ENCODE measurements at regions not wholly inside any gene's neighbourhood (a gene's known extent, or its start where the extent isn't known, plus 50 kb on each side); places are given as distances from the start of the nearest gene placed in this dataset.

DNA sequence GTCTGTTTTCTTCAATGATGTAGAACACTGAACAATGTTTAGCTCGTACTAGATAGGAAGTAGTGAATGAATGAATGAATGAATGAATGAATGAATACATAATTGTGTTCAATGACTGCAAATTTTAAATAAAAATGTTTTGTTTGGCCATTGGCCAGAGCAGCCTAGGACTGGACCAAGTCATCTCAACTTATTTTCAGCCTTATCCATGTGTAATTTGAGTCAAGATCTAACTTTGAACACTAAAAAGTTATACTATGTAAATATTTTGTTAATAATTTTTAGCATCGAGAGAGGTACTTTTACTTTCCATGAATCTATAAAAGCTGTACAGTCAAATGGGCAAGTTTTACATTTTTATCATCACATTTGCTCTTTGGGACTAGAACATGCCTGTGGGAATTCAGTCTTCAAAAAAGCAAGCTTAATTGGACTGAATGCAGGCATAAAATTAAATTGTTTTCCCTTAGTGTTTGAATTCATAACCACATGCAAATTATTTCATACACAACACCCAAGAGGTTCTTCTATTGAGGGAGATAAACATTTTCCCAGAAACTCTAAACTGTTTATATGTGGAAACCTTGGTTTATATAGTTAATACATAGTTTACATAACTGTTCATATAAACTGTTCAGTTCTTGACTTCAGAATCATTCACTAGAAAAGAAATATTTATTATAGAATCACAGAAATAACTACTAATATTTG is 222.1 kb upstream of the ANO3 start:
- Mint-ChIP-seq H3K27ac (no peak overlapping the region), H3K9me3 (ENCODE audit: insufficient read depth) (peaks cover 4% of the 10 kb centered on the region), H3K4me1 (ENCODE audit: low read depth) (no peaks in the 10 kb centered on the region), H3K36me3 (ENCODE audit: low read depth) (no peaks in the 10 kb centered on the region), H3K4me3 (no peak overlapping the region), H3K27me3 (ENCODE audit: low read depth) (no peaks in the 10 kb centered on the region)
- ChIA-PET POLR2A (no interaction called here), CTCF (no interaction called here)
- no peak for DNase-seq
- no peak for ATAC-seq

DNA sequence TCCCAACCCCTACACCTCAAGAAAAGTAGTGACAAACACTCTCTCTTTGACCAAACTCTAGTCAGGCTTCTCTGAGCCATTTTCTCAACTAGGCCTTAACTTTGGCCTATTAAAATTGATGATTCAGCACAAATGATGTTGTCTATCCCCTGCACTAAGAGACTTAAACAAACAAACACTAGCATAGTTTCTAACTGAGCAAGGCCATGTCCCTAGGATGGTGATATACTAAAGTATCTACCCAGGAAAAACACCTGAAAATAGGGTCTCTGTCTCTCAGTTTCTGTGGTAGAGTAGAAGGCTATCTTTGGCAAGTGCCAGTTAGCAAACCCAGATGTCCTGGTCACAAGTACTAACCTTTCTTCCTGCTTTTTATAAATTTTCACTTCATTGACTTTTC is 219.7 kb upstream of the ANO3 start:
- CTCF ChIA-PET, result no interaction called here
- no peaks in the 10 kb centered on the region for H3K27me3 Mint-ChIP-seq (ENCODE audit: low read depth)
- H3K4me1 Mint-ChIP-seq (ENCODE audit: low read depth), result no peaks in the 10 kb centered on the region
- ATAC-seq (no peak), DNase-seq (no peak)
- H3K4me3 Mint-ChIP-seq, result no peak overlapping the region
- POLR2A ChIA-PET, result no interaction called here
- H3K27ac Mint-ChIP-seq, result no peak overlapping the region
- H3K9me3 Mint-ChIP-seq (ENCODE audit: insufficient read depth), result peaks cover 4% of the 10 kb centered on the region
- no peaks in the 10 kb centered on the region for H3K36me3 Mint-ChIP-seq (ENCODE audit: low read depth)

DNA sequence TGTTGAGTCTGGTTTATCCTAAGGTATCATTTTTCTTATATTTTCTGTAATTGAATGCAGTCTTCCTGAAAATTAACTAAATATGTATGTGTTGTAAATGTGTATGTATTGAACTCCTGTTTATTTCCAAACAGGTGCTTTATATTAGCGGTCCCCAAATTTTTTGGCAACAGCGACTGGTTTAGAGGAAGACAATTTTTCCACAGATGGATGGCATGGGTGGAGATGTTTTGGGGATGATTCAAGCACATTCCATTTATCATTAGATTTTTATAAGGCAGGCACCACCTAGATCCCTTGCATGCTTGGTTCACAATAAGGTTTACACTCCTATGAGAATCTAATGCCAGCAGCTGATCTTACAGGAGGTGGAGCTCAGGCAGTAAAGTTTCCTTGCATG is 210.5 kb upstream of the ANO3 start:
- Mint-ChIP-seq H3K9me3 (ENCODE audit: insufficient read depth) (peaks cover 4% of the 10 kb centered on the region), H3K27me3 (ENCODE audit: low read depth) (no peaks in the 10 kb centered on the region), H3K27ac (no peak overlapping the region), H3K4me3 (no peak overlapping the region), H3K36me3 (ENCODE audit: low read depth) (no peaks in the 10 kb centered on the region), H3K4me1 (ENCODE audit: low read depth) (no peaks in the 10 kb centered on the region)
- ChIA-PET CTCF (no interaction called here), POLR2A (no interaction called here)
- DNase-seq (no peak), ATAC-seq (no peak)

DNA sequence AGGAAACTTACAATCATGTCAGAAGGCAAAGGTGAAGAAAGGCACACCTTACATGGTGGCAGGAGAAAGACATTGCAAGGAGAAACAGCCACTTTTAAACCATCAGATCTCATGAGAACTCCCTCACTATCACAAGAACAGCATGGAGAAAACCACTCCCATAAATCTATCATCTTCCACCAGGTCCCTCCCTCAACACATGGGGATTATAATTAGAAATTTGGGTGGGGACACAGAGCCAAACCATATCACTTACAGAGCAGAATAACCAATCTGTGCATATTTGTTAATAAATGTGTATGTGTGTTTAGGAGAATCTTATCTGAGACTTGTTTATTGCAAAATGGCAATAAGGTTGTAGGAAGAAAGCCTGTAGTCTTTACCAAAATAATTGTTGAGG is 205.2 kb upstream of the ANO3 start:
- Mint-ChIP-seq H3K36me3 (ENCODE audit: low read depth) (no peaks in the 10 kb centered on the region), H3K4me1 (ENCODE audit: low read depth) (no peaks in the 10 kb centered on the region), H3K9me3 (ENCODE audit: insufficient read depth) (peaks cover 4% of the 10 kb centered on the region), H3K4me3 (no peak overlapping the region), H3K27me3 (ENCODE audit: low read depth) (no peaks in the 10 kb centered on the region), H3K27ac (no peak overlapping the region)
- CTCF ChIA-PET, result no interaction called here
- ATAC-seq (no peak), DNase-seq (no peak)
- POLR2A ChIA-PET, result no interaction called here

DNA sequence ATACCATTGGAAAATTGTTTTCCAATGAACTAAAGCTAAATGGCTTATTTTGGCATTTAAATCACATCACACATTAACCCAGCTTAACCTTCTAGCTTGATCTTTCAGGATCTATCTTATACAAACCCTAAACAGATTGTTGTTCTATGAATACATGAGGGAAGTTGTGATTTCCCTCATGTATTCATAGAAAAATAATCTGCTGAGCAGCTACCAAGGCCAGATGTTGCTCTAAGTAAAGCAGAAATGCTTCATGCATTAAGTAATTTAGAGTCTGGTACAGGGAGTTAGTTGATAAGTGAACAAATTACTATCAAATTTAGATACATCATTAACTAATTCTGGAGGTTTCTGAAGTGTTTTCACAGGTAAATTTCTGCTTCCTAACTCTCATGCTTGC is 204.6 kb upstream of the ANO3 start:
- Mint-ChIP-seq H3K27ac (no peak overlapping the region), H3K4me3 (no peak overlapping the region), H3K36me3 (ENCODE audit: low read depth) (no peaks in the 10 kb centered on the region), H3K4me1 (ENCODE audit: low read depth) (no peaks in the 10 kb centered on the region), H3K27me3 (ENCODE audit: low read depth) (no peaks in the 10 kb centered on the region), H3K9me3 (ENCODE audit: insufficient read depth) (peaks cover 4% of the 10 kb centered on the region)
- CTCF ChIA-PET, result no interaction called here
- no peak for DNase-seq
- ATAC-seq, result no peak
- POLR2A ChIA-PET, result no interaction called here

DNA sequence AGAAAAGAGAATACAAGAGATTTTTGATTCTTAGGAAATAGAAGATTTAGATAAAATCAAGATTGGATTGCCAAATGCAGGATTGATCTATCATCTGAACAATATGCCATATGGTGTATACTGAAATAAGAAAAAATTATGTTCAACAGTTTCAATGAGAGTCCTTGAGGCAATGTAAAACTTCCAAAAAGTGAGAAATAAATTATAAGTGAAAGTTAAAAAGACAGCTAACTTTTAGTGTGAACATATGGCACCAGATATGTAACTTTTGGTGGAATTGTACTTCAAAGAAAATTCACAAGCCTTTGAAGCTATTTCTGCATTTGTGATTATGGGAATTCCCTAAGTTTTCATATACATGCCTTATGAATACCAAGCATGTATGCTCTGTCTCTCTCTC is 200.5 kb upstream of the ANO3 start:
- POLR2A ChIA-PET, result no interaction called here
- no peaks in the 10 kb centered on the region for H3K36me3 Mint-ChIP-seq (ENCODE audit: low read depth)
- H3K4me3 Mint-ChIP-seq, result no peak overlapping the region
- no peaks in the 10 kb centered on the region for H3K27me3 Mint-ChIP-seq (ENCODE audit: low read depth)
- DNase-seq (no peak), ATAC-seq (no peak)
- no peaks in the 10 kb centered on the region for H3K4me1 Mint-ChIP-seq (ENCODE audit: low read depth)
- no peak overlapping the region for H3K27ac Mint-ChIP-seq
- H3K9me3 Mint-ChIP-seq (ENCODE audit: insufficient read depth), result no peaks in the 10 kb centered on the region
- CTCF ChIA-PET, result no interaction called here

DNA sequence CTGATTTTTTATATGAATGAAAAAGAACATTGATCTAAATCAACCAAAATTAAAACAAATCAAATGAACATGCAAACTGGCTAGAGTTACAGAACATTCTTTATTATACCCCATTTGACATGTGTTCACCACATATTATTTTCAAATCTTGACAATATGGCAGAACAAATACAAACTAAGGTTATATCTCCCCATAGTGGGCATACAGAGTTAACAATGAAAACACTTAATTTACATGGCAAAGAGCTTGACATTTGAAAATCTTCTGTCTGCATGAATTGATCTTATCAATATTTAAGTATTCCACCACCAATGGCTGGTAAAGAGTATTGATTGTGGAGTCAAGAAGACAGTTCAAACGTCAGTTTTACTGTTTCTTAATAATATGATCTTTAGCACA is 197.9 kb upstream of the ANO3 start:
- DNase-seq (no peak), ATAC-seq (no peak)
- Mint-ChIP-seq H3K36me3 (ENCODE audit: low read depth) (no peaks in the 10 kb centered on the region), H3K27me3 (ENCODE audit: low read depth) (no peaks in the 10 kb centered on the region), H3K27ac (no peak overlapping the region), H3K4me1 (ENCODE audit: low read depth) (no peaks in the 10 kb centered on the region), H3K9me3 (ENCODE audit: insufficient read depth) (peaks cover 3% of the 10 kb centered on the region), H3K4me3 (no peak overlapping the region)
- ChIA-PET POLR2A (no interaction called here), CTCF (no interaction called here)

DNA sequence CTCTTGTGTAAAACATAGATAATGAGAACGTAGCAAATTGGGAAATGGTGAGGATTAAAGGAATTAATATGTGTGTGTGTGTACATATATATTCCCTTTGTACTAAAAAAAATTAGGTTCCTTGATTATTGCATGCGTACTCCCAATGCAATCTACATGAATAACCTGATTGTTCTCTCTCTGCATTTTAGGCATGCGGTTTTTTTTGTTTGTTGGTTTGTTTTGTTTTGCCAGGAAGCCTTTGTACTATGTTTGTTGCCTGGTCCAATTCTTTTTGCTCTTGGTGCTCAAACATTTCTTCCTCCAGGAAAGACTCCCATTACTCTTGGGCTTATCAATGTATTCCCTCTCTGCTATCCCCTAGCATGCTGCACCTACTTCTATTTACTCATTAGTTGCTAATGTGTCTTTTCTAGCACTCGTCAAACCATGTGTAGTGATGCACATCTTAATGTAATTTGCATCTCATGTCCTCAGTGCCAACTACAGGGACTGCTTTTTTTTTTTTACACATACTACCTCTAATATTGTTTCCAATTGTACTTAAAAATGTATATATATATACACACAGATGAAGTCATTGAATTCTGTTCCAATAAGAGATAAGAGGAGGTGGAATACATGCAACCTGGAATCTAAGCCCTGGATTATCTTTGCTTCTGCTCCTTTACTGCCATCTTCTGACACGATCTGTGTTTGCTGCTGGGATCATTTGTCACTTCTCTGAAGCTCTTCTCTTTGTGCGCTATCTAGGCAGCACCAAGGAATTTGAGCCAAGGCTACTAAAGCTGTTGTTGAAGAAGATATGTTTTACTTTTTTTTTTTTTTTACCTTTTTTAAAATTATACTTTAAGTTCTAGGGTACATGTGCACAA is 197.2 kb upstream of the ANO3 start:
- Mint-ChIP-seq H3K4me1 (ENCODE audit: low read depth) (no peaks in the 10 kb centered on the region), H3K27me3 (ENCODE audit: low read depth) (no peaks in the 10 kb centered on the region), H3K27ac (no peak overlapping the region), H3K9me3 (ENCODE audit: insufficient read depth) (peaks cover 3% of the 10 kb centered on the region), H3K4me3 (no peak overlapping the region), H3K36me3 (ENCODE audit: low read depth) (no peaks in the 10 kb centered on the region)
- CTCF ChIA-PET, result no interaction called here
- POLR2A ChIA-PET, result no interaction called here
- no peak for DNase-seq
- ATAC-seq, result no peak

DNA sequence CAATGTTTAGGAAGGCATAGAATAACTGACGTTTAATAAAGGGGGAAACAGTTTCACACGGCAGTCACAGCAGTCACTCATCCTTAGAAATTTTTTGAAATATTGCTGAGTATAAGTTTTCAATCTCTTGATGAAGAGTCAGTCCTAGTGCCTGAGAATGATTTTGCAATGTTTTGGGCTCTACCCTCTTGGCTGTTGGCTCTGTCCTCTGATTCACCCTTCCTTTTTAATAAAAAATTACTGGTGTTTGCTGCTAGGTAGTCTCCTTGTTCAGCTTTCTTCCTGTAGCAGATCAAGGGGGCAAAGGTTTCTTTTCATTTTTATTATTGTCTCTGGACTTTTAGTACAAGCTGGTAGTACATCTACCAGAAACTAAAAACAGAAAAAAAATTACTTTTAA is 194.3 kb upstream of the ANO3 start:
- ATAC-seq (no peak), DNase-seq (no peak)
- peaks cover 3% of the 10 kb centered on the region for H3K9me3 Mint-ChIP-seq (ENCODE audit: insufficient read depth)
- no peaks in the 10 kb centered on the region for H3K36me3 Mint-ChIP-seq (ENCODE audit: low read depth)
- H3K4me3 Mint-ChIP-seq, result no peak overlapping the region
- H3K27ac Mint-ChIP-seq, result no peak overlapping the region
- CTCF ChIA-PET, result no interaction called here
- POLR2A ChIA-PET, result no interaction called here
- no peaks in the 10 kb centered on the region for H3K4me1 Mint-ChIP-seq (ENCODE audit: low read depth)
- no peaks in the 10 kb centered on the region for H3K27me3 Mint-ChIP-seq (ENCODE audit: low read depth)

DNA sequence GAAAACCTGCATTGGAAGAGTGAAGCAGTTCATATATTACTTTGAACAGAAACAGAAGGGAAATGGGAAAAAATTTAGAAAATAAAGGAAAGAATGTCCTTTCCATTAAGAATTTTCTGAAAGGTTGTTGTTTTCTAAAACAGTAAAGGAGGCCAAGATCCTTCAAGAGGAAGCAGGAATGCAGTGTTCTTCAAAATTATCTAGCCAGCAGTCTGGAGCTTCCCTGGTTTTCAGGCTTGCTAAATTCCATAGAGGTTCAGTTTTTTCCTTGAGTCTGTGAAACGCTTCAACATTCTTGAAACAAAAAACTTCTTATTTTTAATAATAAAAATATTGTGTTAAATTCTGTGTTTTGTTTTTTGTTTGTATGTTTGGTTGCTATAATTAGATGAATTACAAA is 189.0 kb upstream of the ANO3 start:
- Mint-ChIP-seq H3K36me3 (ENCODE audit: low read depth) (no peaks in the 10 kb centered on the region), H3K9me3 (ENCODE audit: insufficient read depth) (peaks cover 3% of the 10 kb centered on the region), H3K4me1 (ENCODE audit: low read depth) (no peaks in the 10 kb centered on the region), H3K4me3 (no peak overlapping the region), H3K27me3 (ENCODE audit: low read depth) (no peaks in the 10 kb centered on the region), H3K27ac (no peak overlapping the region)
- ATAC-seq, result no peak
- ChIA-PET POLR2A (no interaction called here), CTCF (no interaction called here)
- DNase-seq, result no peak

DNA sequence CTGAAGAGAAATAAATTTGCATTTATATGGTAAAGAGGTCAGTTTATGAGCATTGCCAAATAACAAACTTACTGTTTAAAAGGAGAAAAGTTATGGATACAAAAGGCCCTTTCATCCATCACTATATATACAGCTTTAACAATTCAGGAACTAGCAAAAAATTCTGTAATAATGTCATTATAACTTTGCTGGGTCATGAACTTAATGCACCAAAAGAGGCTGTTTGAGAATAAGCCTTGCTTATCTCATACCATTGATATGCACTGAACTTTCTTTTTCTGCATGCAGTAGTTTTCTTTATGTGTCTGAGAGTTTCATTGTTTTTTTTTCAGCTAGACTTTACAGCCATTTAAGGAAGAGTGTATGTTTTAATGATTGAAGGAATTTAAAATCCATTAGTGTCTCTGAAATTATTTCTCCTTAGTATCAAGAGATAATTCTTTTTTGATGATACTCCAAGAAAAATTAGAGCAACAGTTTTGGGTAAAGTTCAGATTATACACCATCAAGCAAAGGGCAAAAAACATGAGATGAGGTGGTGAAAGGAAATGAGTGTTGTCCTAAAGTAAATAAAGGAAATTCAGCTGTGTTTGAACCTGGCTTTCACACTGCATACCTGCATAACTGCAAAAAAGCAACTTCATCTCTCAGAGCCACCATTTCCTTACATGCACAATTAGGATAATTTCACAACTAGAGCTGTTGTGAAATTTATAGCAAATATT is 188.2 kb upstream of the ANO3 start:
- ATAC-seq, result no peak
- POLR2A ChIA-PET, result no interaction called here

DNA sequence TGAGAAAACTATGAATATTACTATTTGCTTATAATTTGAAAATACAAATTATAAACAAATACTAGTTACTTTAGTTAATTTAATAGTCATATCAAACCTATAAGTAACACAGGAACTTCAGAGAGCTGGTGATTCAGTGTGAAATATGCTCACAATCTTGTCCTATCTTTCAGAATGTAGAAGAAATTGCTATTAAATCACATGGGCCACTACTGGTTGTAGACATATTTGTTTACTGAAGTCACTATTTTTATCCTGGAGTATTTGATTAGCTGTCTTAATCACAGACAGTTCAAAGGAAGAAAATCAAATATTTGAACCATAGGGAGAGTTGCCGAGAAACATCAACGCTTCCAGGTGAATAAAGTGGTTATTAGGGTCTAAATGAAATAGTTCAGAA is 187.6 kb upstream of the ANO3 start:
- H3K27me3 Mint-ChIP-seq (ENCODE audit: low read depth), result no peaks in the 10 kb centered on the region
- H3K4me3 Mint-ChIP-seq, result no peak overlapping the region
- no peak overlapping the region for H3K27ac Mint-ChIP-seq
- H3K4me1 Mint-ChIP-seq (ENCODE audit: low read depth), result no peaks in the 10 kb centered on the region
- ChIA-PET POLR2A (no interaction called here), CTCF (no interaction called here)
- H3K36me3 Mint-ChIP-seq (ENCODE audit: low read depth), result no peaks in the 10 kb centered on the region
- no peaks in the 10 kb centered on the region for H3K9me3 Mint-ChIP-seq (ENCODE audit: insufficient read depth)
- DNase-seq, result no peak
- ATAC-seq, result no peak

More for the DNA sequence above, 188.2 kb upstream of the ANO3 start:
- Mint-ChIP-seq H3K27me3 (ENCODE audit: low read depth) (no peaks in the 10 kb centered on the region), H3K4me3 (no peak overlapping the region), H3K36me3 (ENCODE audit: low read depth) (no peaks in the 10 kb centered on the region), H3K9me3 (ENCODE audit: insufficient read depth) (no peaks in the 10 kb centered on the region), H3K27ac (no peak overlapping the region), H3K4me1 (ENCODE audit: low read depth) (no peaks in the 10 kb centered on the region)
- no peak for DNase-seq
- CTCF ChIA-PET, result no interaction called here

All from activated CD8-positive, alpha-beta T cell treated with anti-CD3 and anti-CD28 coated beads, Interleukin-2, amount 10 ng/mL, durations not matched to agents 7 days and 5 days (primary cell).